Activated naive CD8-positive, alpha-beta T cell treated with anti-CD3 and anti-CD28 coated beads for 36 hours (primary cell): ENCODE measurements at regions not wholly inside any gene's neighbourhood (a gene's known extent, or its start where the extent isn't known, plus 50 kb on each side); places are given as distances from the start of the nearest gene placed in this dataset.

Source experiments
- DNase-seq: peaks from one replicate; pipeline ENCODE4 v3.0.0; 2021
- H3K27ac Mint-ChIP-seq: one replicate; pipeline ENCODE4 v1.8.0; 2022; ENCODE audit warnings: mild to moderate bottlenecking, moderate library complexity, mixed read lengths
- H3K27me3 Mint-ChIP-seq: one replicate; pipeline ENCODE4 v1.8.0; 2022; ENCODE audit warnings: mild to moderate bottlenecking, mixed read lengths
- H3K36me3 Mint-ChIP-seq: one replicate; pipeline ENCODE4 v1.8.0; 2021; ENCODE audit warnings: mild to moderate bottlenecking, mixed read lengths
- H3K4me1 Mint-ChIP-seq: one replicate; pipeline ENCODE4 v1.8.0; 2021; ENCODE audit warnings: mixed read lengths
- H3K4me3 Mint-ChIP-seq: one replicate; pipeline ENCODE4 v1.8.0; 2022; ENCODE audit warnings: mild to moderate bottlenecking, moderate library complexity, mixed read lengths
- H3K9me3 Mint-ChIP-seq: one replicate; pipeline ENCODE4 v1.8.0; 2022; ENCODE audit warnings: mixed read lengths

DNA sequence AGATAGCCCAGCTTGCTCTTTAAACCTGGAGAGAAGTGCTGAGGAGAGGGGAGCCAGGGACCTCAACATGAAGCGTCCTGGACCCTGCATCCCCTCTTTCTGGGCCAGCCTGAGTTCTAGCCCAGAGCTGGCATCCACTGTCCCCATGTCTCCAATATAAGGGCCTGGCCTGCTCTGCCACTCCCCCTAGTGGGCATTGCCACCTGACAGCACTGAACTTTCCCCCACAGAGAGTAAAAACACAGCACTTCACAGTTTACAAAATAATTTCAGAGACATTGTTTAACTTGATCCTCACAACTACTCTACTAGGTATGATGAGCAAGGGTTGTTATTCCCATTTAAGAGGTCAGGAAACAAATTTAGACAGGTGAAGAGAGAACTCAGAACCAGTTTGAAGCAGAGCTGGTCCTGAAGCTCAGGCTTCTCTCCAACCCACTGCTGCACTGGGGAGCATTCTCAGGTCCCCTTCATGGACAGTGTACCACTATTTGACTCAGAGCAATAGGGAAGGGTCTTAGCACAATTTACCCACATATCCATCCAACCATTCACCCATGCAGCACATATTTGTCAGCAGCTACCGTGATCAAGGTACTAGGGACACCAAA, 151.2 kb downstream of the DMRTA2 start:
- DNase-seq: no peak
- Mint-ChIP-seq H3K27me3 (peaks cover 6% of the 10 kb centered on the region), H3K27ac (no peak overlapping the region), H3K9me3 (no peaks in the 10 kb centered on the region), H3K4me3 (no peak overlapping the region), H3K36me3 (no peaks in the 10 kb centered on the region), H3K4me1 (no peaks in the 10 kb centered on the region)

DNA sequence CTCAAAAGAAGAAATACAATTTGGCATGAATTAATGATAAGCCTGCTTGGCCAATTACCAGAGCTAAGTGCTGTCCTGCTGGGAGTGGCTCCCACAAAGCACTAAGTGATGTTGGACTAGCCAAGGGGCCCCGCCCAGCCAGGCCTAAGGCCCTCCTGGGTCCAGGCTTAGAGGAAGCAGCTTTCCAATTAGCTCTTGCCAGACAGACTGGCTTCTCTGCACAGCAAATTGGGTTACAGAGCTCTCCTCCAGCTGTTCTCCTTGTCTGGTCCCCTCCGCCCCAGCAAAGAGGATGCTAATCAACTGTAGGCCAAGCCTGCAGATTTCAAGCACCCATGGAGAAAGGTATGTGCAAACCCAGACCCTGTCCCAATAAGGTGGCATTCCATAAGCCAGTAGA, 151.9 kb downstream of the DMRTA2 start:
- Mint-ChIP-seq H3K9me3 (no peaks in the 10 kb centered on the region), H3K36me3 (no peaks in the 10 kb centered on the region), H3K4me3 (no peak overlapping the region), H3K27me3 (peaks cover 6% of the 10 kb centered on the region), H3K4me1 (peaks cover 2% of the 10 kb centered on the region), H3K27ac (no peak overlapping the region)
- no peak for DNase-seq

DNA sequence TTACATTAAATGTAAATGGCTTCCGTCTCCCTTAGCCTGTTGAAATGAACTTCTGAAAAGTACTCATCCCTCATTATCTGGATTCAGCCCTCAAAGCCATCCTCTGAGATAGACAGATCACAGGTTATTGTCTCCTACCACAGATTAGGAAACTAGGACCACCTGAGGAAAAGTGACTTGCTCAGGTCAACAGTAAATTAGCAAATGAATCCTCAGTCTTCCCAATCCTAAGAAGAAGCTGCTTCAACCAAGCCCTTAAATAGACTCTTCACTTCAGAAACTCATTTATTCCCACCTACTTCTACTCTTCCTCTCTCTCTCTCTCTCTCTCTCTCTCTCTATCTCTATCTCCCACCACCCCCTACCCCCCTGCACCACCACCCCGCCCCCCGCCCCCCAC, 152.3 kb downstream of the DMRTA2 start:
- no peaks in the 10 kb centered on the region for H3K36me3 Mint-ChIP-seq
- no peaks in the 10 kb centered on the region for H3K9me3 Mint-ChIP-seq
- H3K27me3 Mint-ChIP-seq: peaks cover 6% of the 10 kb centered on the region
- H3K4me1 Mint-ChIP-seq: peaks cover 4% of the 10 kb centered on the region
- H3K27ac Mint-ChIP-seq: no peak overlapping the region
- no peak overlapping the region for H3K4me3 Mint-ChIP-seq
- no peak for DNase-seq

DNA sequence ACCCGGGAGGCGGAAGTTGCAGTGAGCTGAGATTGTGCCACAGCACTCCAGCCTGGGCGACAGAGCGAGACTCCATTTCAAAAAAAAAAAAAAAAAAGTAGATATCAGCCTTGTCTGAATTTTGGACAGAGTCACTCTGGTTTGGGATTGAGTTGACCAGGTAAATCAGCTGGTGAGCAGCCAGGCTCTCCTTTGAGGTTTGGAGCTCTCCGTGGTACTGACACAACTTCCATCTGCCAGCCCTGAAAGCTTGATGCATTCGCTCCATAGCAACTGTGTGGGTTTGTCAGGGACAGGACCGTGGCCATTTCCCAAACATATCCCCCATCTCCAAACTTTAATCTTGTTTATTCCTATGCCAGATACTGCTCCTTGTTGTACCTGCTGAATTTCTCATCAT, 155.2 kb downstream of the DMRTA2 start:
- no peak overlapping the region for H3K27ac Mint-ChIP-seq
- no peak for DNase-seq
- H3K36me3 Mint-ChIP-seq: no peaks in the 10 kb centered on the region
- H3K4me3 Mint-ChIP-seq: no peak overlapping the region
- peaks cover 9% of the 10 kb centered on the region for H3K27me3 Mint-ChIP-seq
- no peaks in the 10 kb centered on the region for H3K9me3 Mint-ChIP-seq
- peaks cover 4% of the 10 kb centered on the region for H3K4me1 Mint-ChIP-seq

DNA sequence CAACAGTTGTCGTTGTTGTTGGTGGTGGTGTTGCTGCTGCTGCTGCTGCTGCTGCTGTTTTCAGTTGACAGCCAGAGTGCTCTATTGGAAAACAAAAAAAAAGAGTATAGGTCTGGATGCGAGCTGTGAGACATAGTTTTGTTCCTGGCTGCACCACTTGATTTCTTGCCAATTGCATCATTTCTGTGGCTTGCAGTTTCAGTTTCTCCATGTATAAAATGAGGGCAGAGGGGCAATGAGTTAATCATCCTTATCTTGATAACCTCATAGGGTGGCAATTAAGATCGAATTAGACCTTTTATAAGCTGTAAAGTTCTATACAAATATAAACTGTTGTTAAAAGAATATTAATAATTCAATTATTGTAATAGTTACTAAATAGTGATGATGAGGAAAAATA, 156.7 kb downstream of the DMRTA2 start:
- Mint-ChIP-seq H3K4me3 (no peak overlapping the region), H3K9me3 (no peaks in the 10 kb centered on the region), H3K27ac (peak overlapping the region; percentile 32)

DNA sequence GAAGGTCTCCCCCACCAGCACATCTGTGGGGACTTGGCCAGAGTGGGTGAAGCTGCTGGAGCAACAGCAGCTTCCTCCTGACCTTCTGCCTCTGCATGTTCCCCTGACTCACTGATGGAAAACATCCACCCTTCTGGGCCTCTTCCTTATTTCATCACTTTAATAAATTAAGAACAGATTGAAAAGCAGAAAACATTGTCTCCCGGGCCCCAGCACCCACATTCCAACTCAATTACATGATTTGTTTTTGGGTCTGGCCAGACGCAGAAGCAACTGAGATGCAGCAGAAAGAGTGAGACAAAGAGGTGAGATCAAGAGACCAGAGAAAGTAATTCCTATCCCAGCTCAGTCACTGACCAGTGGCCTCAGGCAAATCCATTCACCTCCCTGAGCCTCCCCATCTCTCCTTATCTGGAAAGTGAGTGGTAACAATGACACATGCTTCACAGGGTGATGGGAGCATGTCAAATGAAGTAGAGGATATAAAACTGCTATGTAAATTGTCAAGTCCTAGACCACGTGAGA, 157.1 kb downstream of the ELAVL4 start:
- peaks cover 4% of the 10 kb centered on the region for H3K4me1 Mint-ChIP-seq
- no peak overlapping the region for H3K27ac Mint-ChIP-seq
- no peak overlapping the region for H3K4me3 Mint-ChIP-seq

More for the DNA sequence above, 156.7 kb downstream of the DMRTA2 start:
- Mint-ChIP-seq H3K4me1 (peaks cover 4% of the 10 kb centered on the region), H3K36me3 (no peaks in the 10 kb centered on the region), H3K27me3 (peaks cover 5% of the 10 kb centered on the region)
- no peak for DNase-seq

DNA sequence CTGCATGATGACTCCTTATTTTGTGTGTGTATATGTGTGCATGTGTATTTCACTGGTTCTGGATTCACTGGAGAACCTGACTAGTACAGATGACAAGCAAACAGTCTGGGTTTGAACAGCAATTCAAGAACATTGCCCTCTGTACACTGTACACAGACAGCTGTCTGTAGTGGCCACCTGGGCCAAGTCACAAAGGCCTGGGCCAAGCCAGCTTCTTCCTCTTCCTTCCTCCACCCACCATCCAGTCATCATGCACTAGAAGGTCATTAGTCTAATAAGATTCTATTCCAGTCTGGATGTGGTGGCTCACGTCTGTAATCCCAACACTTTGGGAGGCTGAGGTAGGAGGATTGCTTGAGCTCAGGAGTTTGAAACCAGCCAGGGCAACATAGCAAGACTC, 155.9 kb downstream of the ELAVL4 start:
- H3K4me3 Mint-ChIP-seq: no peak overlapping the region
- H3K36me3 Mint-ChIP-seq: no peaks in the 10 kb centered on the region
- no peaks in the 10 kb centered on the region for H3K9me3 Mint-ChIP-seq

More for the DNA sequence above, 157.1 kb downstream of the ELAVL4 start:
- Mint-ChIP-seq H3K36me3 (no peaks in the 10 kb centered on the region), H3K27me3 (peaks cover 5% of the 10 kb centered on the region), H3K9me3 (no peaks in the 10 kb centered on the region)
- DNase-seq: no peak

DNA sequence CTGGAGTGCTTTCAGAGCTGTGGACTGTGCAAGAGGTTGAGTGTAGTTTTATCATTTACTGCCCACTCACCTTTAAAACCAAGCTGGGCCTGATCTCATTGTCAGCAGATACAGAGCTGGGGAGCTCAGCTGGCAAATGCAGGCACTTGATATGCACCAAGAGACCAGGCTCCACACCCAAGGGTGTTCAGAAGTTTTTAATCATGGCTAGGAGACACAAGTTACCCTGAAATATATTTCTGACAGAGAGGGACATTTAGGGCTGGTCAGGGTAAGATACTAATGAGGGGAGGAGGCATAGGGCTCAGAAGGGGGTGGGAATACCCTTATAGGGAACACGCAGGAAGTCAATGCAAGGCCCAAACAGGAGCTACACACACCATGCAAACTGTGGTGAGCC, 153.7 kb downstream of the ELAVL4 start:
- no peak overlapping the region for H3K27ac Mint-ChIP-seq
- H3K9me3 Mint-ChIP-seq: no peaks in the 10 kb centered on the region
- no peak overlapping the region for H3K4me3 Mint-ChIP-seq
- H3K36me3 Mint-ChIP-seq: no peaks in the 10 kb centered on the region
- peaks cover 4% of the 10 kb centered on the region for H3K4me1 Mint-ChIP-seq
- DNase-seq: no peak
- peaks cover 5% of the 10 kb centered on the region for H3K27me3 Mint-ChIP-seq

More for the DNA sequence above, 155.9 kb downstream of the ELAVL4 start:
- H3K27me3 Mint-ChIP-seq: peaks cover 5% of the 10 kb centered on the region
- H3K27ac Mint-ChIP-seq: no peak overlapping the region
- DNase-seq: no peak
- peaks cover 4% of the 10 kb centered on the region for H3K4me1 Mint-ChIP-seq

DNA sequence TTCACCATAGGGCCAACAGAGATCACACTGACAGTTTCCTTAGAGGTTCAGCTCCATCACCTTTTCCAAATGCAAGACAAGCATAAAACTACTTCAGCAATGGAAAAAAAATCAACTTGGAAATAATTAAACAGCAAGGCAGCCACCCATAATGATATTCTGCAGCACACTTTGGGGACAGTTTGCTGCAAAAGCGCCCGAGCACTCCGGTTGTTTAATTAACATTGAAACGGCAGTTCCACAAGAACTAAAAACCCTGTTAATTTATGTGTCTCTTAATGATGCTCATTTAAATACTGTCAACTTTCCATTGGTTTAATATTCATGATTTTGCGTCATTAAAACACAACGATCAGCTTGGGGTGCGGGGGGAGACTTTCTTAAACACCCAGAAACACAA, 153.2 kb downstream of the ELAVL4 start:
- Mint-ChIP-seq H3K9me3 (no peaks in the 10 kb centered on the region), H3K36me3 (no peaks in the 10 kb centered on the region), H3K27ac (no peak overlapping the region), H3K4me3 (no peak overlapping the region), H3K4me1 (peaks cover 4% of the 10 kb centered on the region), H3K27me3 (peaks cover 5% of the 10 kb centered on the region)
- no peak for DNase-seq

DNA sequence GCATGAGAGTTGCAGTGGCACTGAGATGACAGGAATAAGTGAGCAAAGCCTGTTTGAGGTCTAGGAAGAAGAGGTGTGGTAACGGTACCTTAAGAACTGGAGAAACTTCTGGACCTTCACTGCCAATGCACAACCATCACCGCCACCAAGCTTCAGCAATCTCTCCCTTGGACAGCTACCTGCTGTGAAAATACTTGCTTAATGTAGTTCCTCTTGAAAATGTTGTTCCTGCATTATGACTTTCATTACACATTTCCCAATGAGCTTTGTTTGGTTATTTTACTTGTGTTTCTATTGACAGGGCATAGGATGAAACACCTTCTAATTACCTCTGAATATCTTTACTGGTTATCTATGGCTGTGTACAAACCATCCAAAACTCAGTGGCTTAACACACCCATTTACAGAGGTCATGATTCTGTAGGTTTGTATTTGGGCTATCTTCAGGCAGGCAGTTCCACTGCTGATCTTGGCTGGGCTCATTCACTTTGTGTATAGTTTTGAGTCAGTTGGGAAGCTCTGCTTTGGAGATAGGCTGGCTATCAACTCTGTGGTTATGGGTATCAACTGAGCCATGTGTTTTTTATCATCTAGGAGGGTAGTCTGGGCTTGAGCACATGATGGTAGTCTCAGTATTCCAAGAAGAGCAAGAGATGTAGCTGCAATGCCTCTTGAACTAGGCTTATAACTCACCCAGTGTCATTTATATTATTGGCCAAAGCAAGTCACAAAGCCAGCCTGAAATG, 149.4 kb downstream of the ELAVL4 start:
- Mint-ChIP-seq H3K36me3 (no peaks in the 10 kb centered on the region), H3K9me3 (no peaks in the 10 kb centered on the region), H3K4me3 (no peak overlapping the region), H3K27me3 (peaks cover 3% of the 10 kb centered on the region), H3K27ac (no peak overlapping the region), H3K4me1 (no peaks in the 10 kb centered on the region)
- no peak for DNase-seq

DNA sequence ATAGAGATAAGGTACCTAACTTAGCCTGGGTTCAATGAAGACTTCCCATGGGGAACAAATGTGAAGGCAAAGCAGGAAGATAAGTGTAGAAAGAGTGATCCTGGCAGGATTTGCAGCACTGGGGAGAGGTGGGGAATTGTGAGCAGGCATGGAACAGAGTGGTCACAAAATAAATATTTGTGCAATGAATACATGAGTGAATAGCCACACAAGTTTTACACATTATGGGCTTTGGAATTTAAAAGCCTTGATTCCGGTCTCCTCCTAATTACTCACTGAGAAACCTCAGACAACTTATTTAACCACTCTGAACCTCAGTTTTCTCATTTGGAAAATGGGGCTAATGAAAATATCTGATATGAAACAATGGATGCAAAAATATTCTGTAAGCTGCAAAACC, 148.3 kb downstream of the ELAVL4 start:
- Mint-ChIP-seq H3K4me1 (no peaks in the 10 kb centered on the region), H3K36me3 (no peaks in the 10 kb centered on the region), H3K27me3 (peaks cover 10% of the 10 kb centered on the region), H3K27ac (no peak overlapping the region), H3K9me3 (no peaks in the 10 kb centered on the region), H3K4me3 (no peak overlapping the region)
- no peak for DNase-seq
